ENCODE measurements at regions not wholly inside any gene's neighbourhood (a gene's known extent, or its start where the extent isn't known, plus 50 kb on each side); places are given as distances from the start of the nearest gene placed in this dataset.

GRCh38 chr16:79805621-79806020, 205.1 kb upstream of the MAF start:
- DNase-seq: no peak

DNA sequence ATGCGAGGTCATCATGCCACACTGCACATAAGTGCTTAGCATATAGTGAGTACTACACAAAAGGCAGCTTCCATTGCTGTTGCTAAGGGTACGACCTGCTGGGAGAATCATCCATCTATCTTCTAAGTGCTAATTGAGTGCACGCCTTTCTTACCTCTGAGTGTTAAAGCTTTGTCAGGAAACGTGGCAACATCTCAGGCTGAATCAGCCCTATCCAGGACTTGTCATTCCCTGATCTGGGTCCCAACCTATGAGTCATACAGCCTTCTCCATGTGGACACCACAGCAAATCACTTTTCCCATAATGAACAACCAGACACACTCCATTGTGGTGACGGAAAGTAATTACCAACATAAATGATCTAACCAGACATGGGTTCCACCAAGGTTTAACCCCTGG, 201.1 kb upstream of the MAF start:
- DNase-seq: no peak

GRCh38 chr16:79800016-79800608, 199.6 kb upstream of the MAF start:
- DNase-seq: no peak

GRCh38 chr16:79798416-79799053, 198.0 kb upstream of the MAF start:
- DNase-seq: no peak

GRCh38 chr16:79797486-79797885, 196.9 kb upstream of the MAF start:
- DNase-seq: no peak

DNA sequence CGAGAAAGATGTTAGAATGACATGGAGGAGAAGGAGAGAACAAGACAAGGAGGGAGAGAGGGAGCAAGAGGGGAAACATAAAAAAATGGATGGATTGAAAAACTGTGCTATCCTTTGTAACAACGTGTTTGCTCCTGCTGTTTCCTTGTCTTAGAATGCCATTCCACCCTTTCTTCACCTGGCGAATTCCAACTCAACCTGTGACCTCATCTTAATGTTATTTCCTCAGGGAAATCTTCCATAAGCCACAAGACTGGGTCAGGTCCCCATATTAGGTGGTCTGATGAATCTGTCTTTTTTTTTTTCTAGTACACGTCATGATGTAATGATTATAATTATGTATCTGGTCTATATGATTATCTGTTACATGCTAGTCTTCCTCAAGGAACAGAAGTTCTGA, 195.0 kb upstream of the MAF start:
- DNase-seq: no peak

DNA sequence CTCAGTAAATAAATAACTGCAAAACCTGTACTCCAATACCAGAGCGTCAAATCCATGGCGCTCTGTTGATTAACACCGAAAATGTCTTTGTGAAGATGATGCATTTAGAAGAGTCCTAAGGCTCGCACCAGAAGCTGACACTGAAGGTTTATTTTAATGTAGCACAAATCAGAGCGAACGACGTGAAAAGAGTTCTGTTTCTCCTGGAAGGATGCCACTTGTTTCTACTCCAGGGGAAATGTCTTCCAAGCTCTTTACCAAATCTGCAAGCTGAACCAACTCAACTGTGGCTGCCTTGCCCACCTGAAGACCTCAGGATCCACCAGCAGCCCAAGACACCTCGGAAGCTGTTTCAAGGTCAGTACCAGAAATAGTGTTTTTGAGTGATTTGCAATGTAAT, 194.4 kb upstream of the MAF start:
- DNase-seq: no peak

DNA sequence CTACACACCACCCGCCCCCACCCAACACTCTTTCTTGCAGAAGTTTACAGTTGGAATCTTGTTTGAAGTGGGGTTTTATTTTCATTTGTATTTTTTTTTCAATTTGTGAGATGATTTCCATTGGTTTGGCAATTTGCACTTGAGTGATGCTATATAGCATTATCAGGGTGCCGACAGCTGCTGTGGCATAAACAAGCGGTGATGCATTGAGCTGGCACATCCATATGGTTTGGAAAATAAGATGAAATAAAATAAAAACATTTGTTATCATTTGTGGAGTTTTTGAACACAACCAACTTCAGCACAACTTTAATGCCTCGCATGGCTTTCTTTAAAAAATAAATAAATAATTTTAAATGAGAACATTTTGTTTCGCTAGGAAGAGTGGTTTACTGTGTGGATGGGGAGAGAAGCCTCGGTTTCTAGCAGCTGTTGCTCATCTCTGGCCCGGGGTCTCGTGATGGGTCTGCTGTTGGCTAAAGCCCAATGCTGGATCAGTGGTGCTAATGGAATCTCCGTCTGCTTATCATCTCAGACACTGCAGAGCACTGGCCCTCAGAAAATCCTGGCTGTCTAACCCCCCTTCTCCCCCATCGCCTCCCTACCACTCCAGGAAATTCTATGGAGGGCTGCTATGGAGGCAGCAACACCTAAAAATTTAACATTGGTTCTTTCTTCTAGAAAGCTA, 192.3 kb upstream of the MAF start:
- DNase-seq: no peak

- DNase-seq: no peak
These were observed 191.5 kb upstream of the MAF start for GRCh38 chr16:79792076-79792475.

- no peak for DNase-seq
These were observed 190.3 kb upstream of the MAF start for GRCh38 chr16:79790854-79791253.

- no peak for DNase-seq
These were observed 188.4 kb upstream of the MAF start for GRCh38 chr16:79788949-79789348.

- no peak for DNase-seq
These were observed 185.9 kb upstream of the MAF start for GRCh38 chr16:79786389-79786788.

- no peak for DNase-seq
These were observed 183.5 kb upstream of the MAF start for GRCh38 chr16:79784007-79784406.

DNA sequence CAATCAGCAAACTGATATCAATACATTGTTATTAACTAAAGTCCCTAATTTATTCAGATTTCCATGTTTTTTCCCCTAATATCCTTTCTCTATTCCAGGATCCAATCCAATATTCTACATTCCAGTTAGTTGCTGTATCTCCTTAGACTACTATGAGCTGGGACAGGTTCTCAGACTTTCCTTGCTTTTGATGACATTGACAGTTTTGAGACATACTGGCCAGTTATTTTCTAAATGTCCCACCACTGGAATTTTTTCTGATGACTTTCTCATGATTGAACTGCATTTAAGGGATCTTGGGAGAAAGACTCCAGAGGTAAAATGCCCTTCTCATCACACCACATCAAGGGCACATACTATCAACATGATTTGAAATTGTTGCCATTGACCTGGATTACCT, 177.1 kb upstream of the MAF start:
- DNase-seq: no peak

DNA sequence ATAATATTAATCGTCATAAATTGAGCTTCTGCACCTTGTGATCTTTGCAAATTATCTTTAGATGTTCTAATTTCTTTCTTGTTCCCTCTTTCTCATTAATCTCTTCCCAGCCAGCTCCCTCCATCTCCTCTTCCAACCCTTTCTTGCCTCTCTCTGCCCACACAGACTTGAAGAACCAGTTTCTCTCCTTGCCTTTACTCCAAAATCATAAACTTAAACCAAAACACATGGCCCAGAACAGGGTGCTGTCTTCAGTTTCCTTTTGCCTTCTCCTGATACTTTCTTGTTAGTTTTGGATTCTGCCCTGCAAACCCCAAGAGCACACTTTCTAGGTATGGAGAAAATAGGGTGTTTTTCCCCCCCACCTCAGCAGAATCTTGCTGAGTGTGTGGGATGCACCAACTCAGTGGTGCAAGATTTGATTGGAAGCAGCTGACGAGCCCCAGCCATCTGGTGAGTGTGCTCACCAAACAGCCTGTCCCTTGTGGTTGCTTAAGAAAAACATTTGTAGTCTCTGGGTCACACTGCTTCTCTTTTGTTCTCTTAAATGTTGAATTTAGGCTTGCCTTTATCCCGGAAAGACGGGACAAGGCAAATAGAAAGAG, 175.8 kb upstream of the MAF start:
- DNase-seq: no peak

- no peak for DNase-seq
These were observed 172.2 kb upstream of the MAF start for GRCh38 chr16:79772784-79773183.

DNA sequence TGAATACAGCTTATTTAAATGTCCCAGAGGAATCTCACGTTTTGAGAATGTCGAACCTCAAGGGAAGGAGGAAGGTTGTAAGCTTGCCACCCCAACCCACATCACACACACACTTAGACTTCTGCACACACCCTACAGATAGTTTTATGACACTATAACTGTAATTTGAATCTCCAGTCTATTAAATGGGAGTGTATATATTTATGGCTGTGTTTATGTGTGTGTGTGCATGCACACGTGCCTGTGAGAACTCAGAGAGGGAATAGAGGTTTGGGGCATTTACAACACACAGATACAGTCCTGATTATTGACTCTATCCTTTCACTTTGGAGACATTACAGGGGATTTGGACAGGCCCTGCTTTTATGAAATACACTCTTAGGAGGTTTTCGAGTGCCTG, 171.5 kb upstream of the MAF start:
- no peak for DNase-seq

DNA sequence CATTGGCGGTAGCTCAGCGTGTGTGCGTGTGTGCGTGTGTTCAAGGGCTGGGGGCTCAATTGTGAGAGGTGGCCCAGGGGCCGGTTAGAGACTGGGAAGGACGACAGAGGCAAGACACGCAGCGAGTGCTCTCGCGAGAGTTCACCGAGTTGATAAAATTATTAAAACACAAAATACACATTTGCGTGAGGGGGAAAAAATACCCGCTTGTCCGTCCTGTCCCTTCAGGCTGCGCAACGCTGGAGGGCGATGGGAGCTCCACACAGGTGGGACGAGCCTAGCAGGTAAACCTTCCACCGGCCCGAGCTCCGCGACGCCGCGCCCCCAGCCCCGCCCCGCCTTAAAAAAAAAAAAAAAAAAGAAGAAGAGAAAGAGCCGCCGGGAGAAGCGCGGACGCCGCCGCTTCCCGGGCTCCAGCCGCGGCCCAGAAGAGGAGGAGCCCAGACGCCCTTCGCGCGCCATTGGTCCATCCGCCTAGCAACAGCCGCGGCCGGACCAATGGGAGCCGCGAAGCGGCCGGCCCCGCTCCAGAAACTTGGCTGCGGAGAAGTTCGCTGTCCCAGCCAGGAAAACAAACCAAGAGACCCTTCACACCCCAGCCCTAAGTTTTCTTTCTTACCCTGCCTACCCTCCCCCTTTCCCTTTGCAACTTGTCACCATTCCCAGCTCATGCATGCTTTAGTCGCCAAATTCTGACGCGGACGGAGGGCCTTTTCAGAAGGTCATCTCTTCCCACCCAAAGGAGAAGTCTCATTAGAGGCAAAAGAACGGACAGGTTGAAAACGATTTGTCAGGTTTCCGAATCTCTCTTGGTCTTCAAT, 169.9 kb upstream of the MAF start:
- DNase-seq: peak; percentile 76

GRCh38 chr16:79769928-79770243, 169.3 kb upstream of the MAF start:
- no peak for DNase-seq

- DNase-seq: no peak
These were observed 168.9 kb upstream of the MAF start for GRCh38 chr16:79769270-79769927.

- no peak for DNase-seq
These were observed 167.9 kb upstream of the MAF start for GRCh38 chr16:79768276-79768970.
